ENCODE measurements at regions not wholly inside any gene's neighbourhood (a gene's known extent, or its start where the extent isn't known, plus 50 kb on each side); places are given as distances from the start of the nearest gene placed in this dataset.

- 54% methylated on average over 2 of the region's 2 CpGs for WGBS
- no peak overlapping the region for H3K27ac ChIP-seq (replicated peaks in 1 of 4)
Measured at GRCh38 chr2:14197293-14197692, 435.2 kb upstream of the LRATD1 start.

GRCh38 chr2:14199040-14199439, 433.5 kb upstream of the LRATD1 start:
- Histone ChIP-seq H3K9me3 (no peaks in the 10 kb centered on the region), H3K27me3 (no peaks in the 10 kb centered on the region), H3K4me1 (no peaks in the 10 kb centered on the region), H3K4me3 (no peak overlapping the region), H3K27ac (replicated peaks in 1 of 4) (no peak overlapping the region), H3K36me3 (no peaks in the 10 kb centered on the region)
- no peak for DNase-seq (ENCODE audit: extremely low spot score)
- WGBS: 60% methylated on average over 3 of the region's 3 CpGs
- intact Hi-C loops (cut with DNase I): no loop called here
- TF ChIP-seq EP300 (IDR thresholded peaks at IDR 0.05) (no peak), POLR2A (IDR thresholded peaks at IDR 0.05; ENCODE audit: low read depth) (no peak), POLR2AphosphoS5 (IDR thresholded peaks at IDR 0.05) (no peak)

More at GRCh38 chr2:14197293-14197692, 435.2 kb upstream of the LRATD1 start:
- intact Hi-C loops (cut with DNase I): no loop called here
- TF ChIP-seq POLR2A (IDR thresholded peaks at IDR 0.05; ENCODE audit: low read depth): no peak
- no peak for TF ChIP-seq CTCF (IDR thresholded peaks at IDR 0.05)
- TF ChIP-seq POLR2AphosphoS5 (IDR thresholded peaks at IDR 0.05): no peak
- TF ChIP-seq EP300 (IDR thresholded peaks at IDR 0.05): no peak
- no peaks in the 10 kb centered on the region for H3K4me1 ChIP-seq
- no peak overlapping the region for H3K4me3 ChIP-seq
- H3K27me3 ChIP-seq: no peaks in the 10 kb centered on the region
- H3K9me3 ChIP-seq: no peaks in the 10 kb centered on the region
- DNase-seq (ENCODE audit: extremely low spot score): no peak
- H3K36me3 ChIP-seq: no peaks in the 10 kb centered on the region

GRCh38 chr2:14219306-14219705, 413.2 kb upstream of the LRATD1 start:
- Histone ChIP-seq H3K4me1 (no peaks in the 10 kb centered on the region), H3K27ac (replicated peaks in 1 of 4) (no peak overlapping the region), H3K36me3 (no peaks in the 10 kb centered on the region), H3K4me3 (no peak overlapping the region), H3K27me3 (no peaks in the 10 kb centered on the region), H3K9me3 (no peaks in the 10 kb centered on the region)
- WGBS: 69% methylated on average over 3 of the region's 3 CpGs
- intact Hi-C loops (cut with DNase I): no loop called here
- TF ChIP-seq EP300 (IDR thresholded peaks at IDR 0.05): no peak
- no peak for TF ChIP-seq CTCF (IDR thresholded peaks at IDR 0.05)
- no peak for TF ChIP-seq POLR2A (IDR thresholded peaks at IDR 0.05; ENCODE audit: low read depth)
- no peak for TF ChIP-seq POLR2AphosphoS5 (IDR thresholded peaks at IDR 0.05)
- DNase-seq (ENCODE audit: extremely low spot score): no peak

- no peaks in the 10 kb centered on the region for H3K9me3 ChIP-seq
- H3K27me3 ChIP-seq: no peaks in the 10 kb centered on the region
- DNase-seq (ENCODE audit: extremely low spot score): no peak
- H3K4me3 ChIP-seq: no peak overlapping the region
- intact Hi-C loops (cut with DNase I): no loop called here
- 93% methylated on average over 1 of the region's 1 CpG for WGBS
- H3K36me3 ChIP-seq: no peaks in the 10 kb centered on the region
- TF ChIP-seq POLR2A (IDR thresholded peaks at IDR 0.05; ENCODE audit: low read depth) (no peak), CTCF (IDR thresholded peaks at IDR 0.05) (no peak), POLR2AphosphoS5 (IDR thresholded peaks at IDR 0.05) (no peak)
- no peak overlapping the region for H3K27ac ChIP-seq (replicated peaks in 1 of 4)
- H3K4me1 ChIP-seq: no peaks in the 10 kb centered on the region
Measured at GRCh38 chr2:14220101-14220500, 412.4 kb upstream of the LRATD1 start.

GRCh38 chr2:14221466-14221865, 411.1 kb upstream of the LRATD1 start:
- Histone ChIP-seq H3K36me3 (no peaks in the 10 kb centered on the region), H3K4me3 (no peak overlapping the region), H3K9me3 (no peaks in the 10 kb centered on the region), H3K27ac (replicated peaks in 1 of 4) (no peak overlapping the region), H3K4me1 (no peaks in the 10 kb centered on the region), H3K27me3 (no peaks in the 10 kb centered on the region)
- intact Hi-C loops (cut with DNase I): no loop called here
- 74% methylated on average over 4 of the region's 4 CpGs for WGBS
- DNase-seq (ENCODE audit: extremely low spot score): no peak
- no peak for TF ChIP-seq EP300 (IDR thresholded peaks at IDR 0.05)
- no peak for TF ChIP-seq POLR2AphosphoS5 (IDR thresholded peaks at IDR 0.05)
- no peak for TF ChIP-seq POLR2A (IDR thresholded peaks at IDR 0.05; ENCODE audit: low read depth)
- no peak for TF ChIP-seq CTCF (IDR thresholded peaks at IDR 0.05)
